GM12891 (cell line): ENCODE measurements at regions not wholly inside any gene's neighbourhood (a gene's known extent, or its start where the extent isn't known, plus 50 kb on each side); places are given as distances from the start of the nearest gene placed in this dataset.
A peak's percentile ranks its signal among the peaks of the same experiment; 100 is the strongest.

Experiments used
- DNase-seq: peaks from one replicate; pipeline ENCODE4 v3.0.0; 2011; ENCODE audit warnings: low spot score; ENCODE audit not compliant: insufficient read length
- FAIRE-seq: peaks from 2 replicates; lab custom pipeline; 2011; peaks lifted over from hg19 to GRCh38; lab: Jason Lieb, UNC
- PAX5 ChIP-seq: IDR thresholded peaks from 2 replicates; pipeline ENCODE4 v1.6.1; 2011; ENCODE audit warnings: low read length, moderate library complexity, mild to moderate bottlenecking; ENCODE audit not compliant: insufficient read depth, severe bottlenecking
- POLR2A ChIP-seq: IDR thresholded peaks from 2 replicates; pipeline ENCODE4 v1.6.1; 2011; ENCODE audit warnings: low read depth, low read length, control low read depth
- POLR2AphosphoS5 ChIP-seq: IDR thresholded peaks from 2 replicates; pipeline ENCODE4 v1.6.1; 2011; ENCODE audit warnings: low read depth, low read length, control low read depth
- POU2F2 ChIP-seq: IDR thresholded peaks from 2 replicates; pipeline ENCODE4 v1.6.1; 2011; ENCODE audit warnings: low read depth, mild to moderate bottlenecking, control low read depth, low read length, moderate library complexity
- SPI1 ChIP-seq: IDR thresholded peaks from 2 replicates; pipeline ENCODE4 v1.6.1; 2011; ENCODE audit warnings: low read depth, low read length, control low read depth
- TAF1 ChIP-seq: IDR thresholded peaks from 2 replicates; pipeline ENCODE4 v1.6.1; 2011; ENCODE audit warnings: low read depth, low read length, control low read depth

GRCh38 chr6:103995571-103995970 lies 864.1 kb downstream of the HACE1 start:
- FAIRE-seq: no peak
- TF ChIP-seq TAF1 (no peak), PAX5 (no peak), POLR2A (no peak), SPI1 (no peak), POLR2AphosphoS5 (no peak), POU2F2 (no peak)
- no peak for DNase-seq

GRCh38 chr6:103983860-103984259 lies 875.9 kb downstream of the HACE1 start:
- no peak for FAIRE-seq
- DNase-seq: no peak
- TF ChIP-seq PAX5: no peak
- TF ChIP-seq TAF1: no peak
- no peak for TF ChIP-seq POLR2AphosphoS5
- no peak for TF ChIP-seq POLR2A
- TF ChIP-seq POU2F2: no peak
- no peak for TF ChIP-seq SPI1

- DNase-seq: no peak
- TF ChIP-seq POLR2A (no peak), PAX5 (no peak), POLR2AphosphoS5 (no peak)
- FAIRE-seq: no peak
These were observed 876.7 kb downstream of the HACE1 start for GRCh38 chr6:103983011-103983410.

GRCh38 chr6:103982574-103982973 lies 877.1 kb downstream of the HACE1 start:
- FAIRE-seq (no peak), DNase-seq (no peak)
- no peak for TF ChIP-seq SPI1
- no peak for TF ChIP-seq POLR2AphosphoS5
- TF ChIP-seq POU2F2: no peak
- no peak for TF ChIP-seq POLR2A
- no peak for TF ChIP-seq PAX5
- no peak for TF ChIP-seq TAF1

- no peak for FAIRE-seq
- no peak for DNase-seq
- TF ChIP-seq POU2F2 (no peak), POLR2AphosphoS5 (no peak), SPI1 (no peak), TAF1 (no peak), POLR2A (no peak), PAX5 (no peak)
These were observed 880.4 kb downstream of the HACE1 start for GRCh38 chr6:103979308-103979707.

- FAIRE-seq (no peak), DNase-seq (no peak)
- no peak for TF ChIP-seq PAX5
- no peak for TF ChIP-seq POLR2A
- no peak for TF ChIP-seq POLR2AphosphoS5
- TF ChIP-seq TAF1: no peak
- no peak for TF ChIP-seq SPI1
- no peak for TF ChIP-seq POU2F2
These were observed 922.3 kb downstream of the HACE1 start for GRCh38 chr6:103937389-103937788.

GRCh38 chr6:103925317-103925716 lies 934.4 kb downstream of the HACE1 start:
- no peak for DNase-seq
- no peak for FAIRE-seq
- no peak for TF ChIP-seq POU2F2
- no peak for TF ChIP-seq TAF1
- TF ChIP-seq POLR2A: no peak
- TF ChIP-seq PAX5: no peak
- no peak for TF ChIP-seq POLR2AphosphoS5
- TF ChIP-seq SPI1: no peak

GRCh38 chr6:103910018-103910417 lies 949.7 kb downstream of the HACE1 start:
- FAIRE-seq: no peak
- TF ChIP-seq POLR2A (no peak), SPI1 (no peak), POLR2AphosphoS5 (no peak), PAX5 (no peak), TAF1 (no peak), POU2F2 (no peak)

GRCh38 chr6:103908898-103909297 lies 950.8 kb downstream of the HACE1 start:
- FAIRE-seq (no peak), DNase-seq (no peak)
- no peak for TF ChIP-seq TAF1
- TF ChIP-seq POU2F2: no peak

More at GRCh38 chr6:103910018-103910417, 949.7 kb downstream of the HACE1 start:
- no peak for DNase-seq

- FAIRE-seq: no peak
- no peak for DNase-seq
- no peak for TF ChIP-seq TAF1
- peak; percentile 53; the same call in 1 of the 2 replicates for TF ChIP-seq SPI1
These were observed 964.6 kb downstream of the HACE1 start for GRCh38 chr6:103895136-103895535.

GRCh38 chr6:103893141-103893581 lies 966.6 kb downstream of the HACE1 start:
- TF ChIP-seq PAX5: no peak
- TF ChIP-seq SPI1: no peak
- no peak for TF ChIP-seq POU2F2
- no peak for TF ChIP-seq POLR2A
- no peak for TF ChIP-seq TAF1
- TF ChIP-seq POLR2AphosphoS5: no peak
- no peak for FAIRE-seq
- DNase-seq: no peak
